Erythroblast (primary cell): ENCODE measurements at regions not wholly inside any gene's neighbourhood (a gene's known extent, or its start where the extent isn't known, plus 50 kb on each side); places are given as distances from the start of the nearest gene placed in this dataset.

Source experiments
- GATA1 ChIP-seq: IDR thresholded peaks from 2 replicates; pipeline ENCODE4 v1.6.1; 2011; ENCODE audit warnings: low read depth, mild to moderate bottlenecking, control low read depth, low read length, moderate library complexity
- POLR2A ChIP-seq: IDR thresholded peaks from 2 replicates; pipeline ENCODE4 v1.6.1; 2011; ENCODE audit warnings: mild to moderate bottlenecking, low read length

DNA sequence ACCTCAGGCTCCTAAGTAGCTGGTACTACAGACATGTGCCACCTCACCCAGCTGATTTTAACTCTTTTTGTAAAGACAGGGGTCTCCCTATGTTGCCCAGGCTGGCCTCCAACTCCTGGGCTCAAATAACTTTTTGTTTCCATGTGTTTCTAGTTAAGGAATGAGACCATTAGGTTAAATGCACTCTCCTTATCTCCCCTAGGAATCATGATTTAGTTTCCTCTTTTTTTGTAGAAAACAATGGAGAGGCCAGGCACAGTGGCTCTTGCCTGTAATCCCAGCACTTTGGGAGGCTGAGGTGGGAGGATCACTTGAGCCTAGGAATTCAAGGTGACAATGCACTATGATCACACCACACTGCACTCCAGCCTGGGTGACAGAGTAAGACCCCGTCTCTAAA, 198.8 kb upstream of the C2CD4B start:
- TF ChIP-seq POLR2A (no peak), GATA1 (no peak)
